GM23248 (cell line): ENCODE measurements at regions not wholly inside any gene's neighbourhood (a gene's known extent, or its start where the extent isn't known, plus 50 kb on each side); places are given as distances from the start of the nearest gene placed in this dataset.

Experiments
- DNase-seq: peaks from one replicate; pipeline ENCODE4 v3.0.0-alpha.2; 2015
- H2AFZ ChIP-seq: fragments of 200-600 bp; sonication (generic); 2 replicates; pipeline ENCODE4 v1.6.1; 2016; ENCODE audit warnings: antibody characterized with exemption
- H3F3A ChIP-seq: fragments of 200-600 bp; sonication (generic); 2 replicates; pipeline ENCODE4 v1.6.1; 2016; ENCODE audit warnings: mild to moderate bottlenecking, antibody characterized with exemption, mixed run types; ENCODE audit not compliant: insufficient read depth
- H3K27ac ChIP-seq: fragments of 200-600 bp; sonication (generic); 2 replicates; pipeline ENCODE4 v1.5.1; 2016; ENCODE audit warnings: mild to moderate bottlenecking
- H3K27me3 ChIP-seq: fragments of 200-600 bp; sonication (generic); replicated peaks from 2 replicates; pipeline ENCODE4 v1.6.1; 2016; ENCODE audit warnings: mild to moderate bottlenecking; ENCODE audit not compliant: insufficient read depth
- H3K36me3 ChIP-seq: fragments of 200-600 bp; sonication (generic); 2 replicates; pipeline ENCODE4 v1.6.1; 2016; ENCODE audit warnings: low read depth, mild to moderate bottlenecking
- H3K4me1 ChIP-seq: fragments of 200-600 bp; sonication (generic); 2 replicates; pipeline ENCODE4 v1.6.1; 2016; ENCODE audit warnings: mild to moderate bottlenecking; ENCODE audit not compliant: insufficient read depth
- H3K4me2 ChIP-seq: fragments of 200-600 bp; sonication (generic); one replicate; pipeline ENCODE4 v1.6.1; 2016; ENCODE audit warnings: mild to moderate bottlenecking; ENCODE audit not compliant: unreplicated experiment
- H3K4me3 ChIP-seq: fragments of 200-600 bp; sonication (generic); 2 replicates; pipeline ENCODE4 v1.5.1; 2016; ENCODE audit warnings: mild to moderate bottlenecking
- H3K79me2 ChIP-seq: fragments of 200-600 bp; sonication (generic); 2 replicates; pipeline ENCODE4 v1.6.1; 2016; ENCODE audit warnings: mild to moderate bottlenecking; ENCODE audit not compliant: insufficient read depth
- H3K9ac ChIP-seq: fragments of 200-600 bp; sonication (generic); 2 replicates; pipeline ENCODE4 v1.6.1; 2016; ENCODE audit warnings: mild to moderate bottlenecking
- H3K9me2 ChIP-seq: fragments of 200-600 bp; sonication (generic); 2 replicates; pipeline ENCODE4 v1.6.1; 2016; ENCODE audit warnings: mixed run types, mild to moderate bottlenecking, moderate library complexity; ENCODE audit not compliant: insufficient read depth
- H3K9me3 ChIP-seq: fragments of 200-600 bp; sonication (generic); one replicate; pipeline ENCODE4 v1.6.1; 2017; ENCODE audit warnings: low read depth
- H4K20me1 ChIP-seq: fragments of 200-600 bp; sonication (generic); 2 replicates; pipeline ENCODE4 v1.6.0; 2016; ENCODE audit not compliant: insufficient read depth
- EZH2 ChIP-seq: fragments of 200-600 bp; sonication (generic); IDR thresholded peaks from 2 replicates; pipeline ENCODE4 v1.6.1; 2018; ENCODE audit warnings: antibody characterized with exemption, mild to moderate bottlenecking; ENCODE audit not compliant: insufficient read depth, poor library complexity, severe bottlenecking
- EZH2phosphoT487 ChIP-seq: fragments of 200-600 bp; sonication (generic); IDR thresholded peaks from 2 replicates; pipeline ENCODE4 v1.6.1; 2018; ENCODE audit warnings: antibody characterized with exemption, moderate library complexity, mild to moderate bottlenecking, low read depth; ENCODE audit not compliant: insufficient read depth
- WGBS, 2 experiments: methylation state at CpG; one replicate each; pipeline ENCODE4 v1.1.6; 2015 to 2017; ENCODE audit warnings: low lambda C conversion rate in 2 of 2, low coverage in 1 of 2; ENCODE audit errors: missing lambda C conversion rate in 2 of 2; 5-methylcytosine and 5-hydroxymethylcytosine counted together
- in situ Hi-C: fragments of 300-500 bp; cut with MboI; formaldehyde crosslinking; loops from 2 replicates; pipeline ENCODE4 v1.15.0; 2020

GRCh38 chr1:215377746-215378145 is 189.4 kb upstream of the KCTD3 start:
- Histone ChIP-seq H3K36me3 (no peaks in the 10 kb centered on the region), H3K9ac (no peak overlapping the region), H3K27ac (no peak overlapping the region), H3K4me1 (peaks cover 14% of the 10 kb centered on the region), H3K4me2 (no peak overlapping the region), H3F3A (peaks cover 5% of the 10 kb centered on the region; the same call in 1 of the 2 replicates), H3K4me3 (no peak overlapping the region), H3K9me3 (peaks cover 2% of the 10 kb centered on the region), H3K9me2 (no peaks in the 10 kb centered on the region), H4K20me1 (no peaks in the 10 kb centered on the region), H3K27me3 (no peaks in the 10 kb centered on the region), H2AFZ (no peak overlapping the region), H3K79me2 (no peaks in the 10 kb centered on the region)
- no peak for DNase-seq
- 74 to 76% methylated on average over 2 of the region's 2 CpGs for WGBS, 2 experiments
- TF ChIP-seq EZH2phosphoT487 (no peak), EZH2 (no peak)
- in situ Hi-C loops = no loop called here

GRCh38 chr1:215380566-215380965 is 186.5 kb upstream of the KCTD3 start:
- H4K20me1 ChIP-seq = no peaks in the 10 kb centered on the region
- no peaks in the 10 kb centered on the region for H3K9me2 ChIP-seq
- H3K4me3 ChIP-seq = no peak overlapping the region
- no peak overlapping the region for H3K4me2 ChIP-seq
- WGBS, 2 experiments = 100% methylated on average over 1 of the region's 1 CpG
- no peak overlapping the region for H2AFZ ChIP-seq
- H3K79me2 ChIP-seq = no peaks in the 10 kb centered on the region
- H3K9me3 ChIP-seq = peaks cover 4% of the 10 kb centered on the region
- H3K27ac ChIP-seq = no peak overlapping the region
- no peak for DNase-seq
- H3K9ac ChIP-seq = no peak overlapping the region
- H3K4me1 ChIP-seq = peaks cover 14% of the 10 kb centered on the region
- peaks cover 1% of the 10 kb centered on the region; the same call in 1 of the 2 replicates for H3F3A ChIP-seq
- in situ Hi-C loops = no loop called here
- TF ChIP-seq EZH2phosphoT487 (no peak), EZH2 (no peak)
- H3K27me3 ChIP-seq = no peaks in the 10 kb centered on the region
- H3K36me3 ChIP-seq = no peaks in the 10 kb centered on the region

- no peaks in the 10 kb centered on the region for H3K36me3 ChIP-seq
- H3K9me2 ChIP-seq = no peaks in the 10 kb centered on the region
- WGBS, 2 experiments = 84 to 100% methylated on average over 1 of the region's 1 CpG
- no peaks in the 10 kb centered on the region for H3K4me1 ChIP-seq
- no peak overlapping the region for H3K27ac ChIP-seq
- no peaks in the 10 kb centered on the region for H3K27me3 ChIP-seq
- H3K9ac ChIP-seq = no peak overlapping the region
- no peaks in the 10 kb centered on the region for H3K79me2 ChIP-seq
- TF ChIP-seq EZH2phosphoT487 (no peak), EZH2 (no peak)
- no peaks in the 10 kb centered on the region for H4K20me1 ChIP-seq
- no peaks in the 10 kb centered on the region for H3F3A ChIP-seq
- H3K9me3 ChIP-seq = no peaks in the 10 kb centered on the region
- H3K4me2 ChIP-seq = no peak overlapping the region
- in situ Hi-C loops = no loop called here
- no peak for DNase-seq
- H2AFZ ChIP-seq = no peak overlapping the region
- no peak overlapping the region for H3K4me3 ChIP-seq
Observed at GRCh38 chr1:215393476-215393875, 173.6 kb upstream of the KCTD3 start.

GRCh38 chr1:215394084-215394991 is 172.8 kb upstream of the KCTD3 start:
- no peak overlapping the region for H3K27ac ChIP-seq
- H3F3A ChIP-seq = no peaks in the 10 kb centered on the region
- TF ChIP-seq EZH2 (no peak), EZH2phosphoT487 (no peak)
- no peak for DNase-seq
- H2AFZ ChIP-seq = no peak overlapping the region
- no peak overlapping the region for H3K4me2 ChIP-seq
- H3K79me2 ChIP-seq = no peaks in the 10 kb centered on the region
- in situ Hi-C loops = no loop called here
- no peak overlapping the region for H3K4me3 ChIP-seq
- H3K27me3 ChIP-seq = no peaks in the 10 kb centered on the region
- no peaks in the 10 kb centered on the region for H3K9me2 ChIP-seq
- H3K36me3 ChIP-seq = no peaks in the 10 kb centered on the region
- H3K9me3 ChIP-seq = no peaks in the 10 kb centered on the region
- H3K9ac ChIP-seq = no peak overlapping the region
- H4K20me1 ChIP-seq = no peaks in the 10 kb centered on the region
- WGBS, 2 experiments = 92 to 93% methylated on average over 50 to 53 of the region's 53 CpGs
- H3K4me1 ChIP-seq = no peaks in the 10 kb centered on the region
